Heart left ventricle (tissue), 13 donors: ENCODE measurements at regions not wholly inside any gene's neighbourhood (a gene's known extent, or its start where the extent isn't known, plus 50 kb on each side); places are given as distances from the start of the nearest gene placed in this dataset.

Source experiments
- CTCF ChIP-seq, 12 donors: fragments of 200-600 bp; sonication (generic) in 4 of 12; IDR thresholded peaks; one replicate each; pipeline versions ENCODE4 v1.5.0 to v1.8.0; 2018 to 2022; ENCODE audit warnings: antibody characterized with exemption in 12 of 12, mild to moderate bottlenecking in 5 of 12
- POLR2A ChIP-seq, 2 donors: fragments of 450-650 bp; IDR thresholded peaks; one replicate each; pipeline ENCODE4 v1.6.1; 2017; ENCODE audit warnings: antibody characterized with exemption in 2 of 2, mild to moderate bottlenecking in 2 of 2, moderate library complexity in 2 of 2
- donor health status: ischemic (EF 13 %, LVEDD 7.1; RV severe dilation, severe dysfunction).
- donor health status: DM: no; HTN: yes; CAD: no.
- donor health status: DM: no; HTN: no; CAD: no.
- donor health status: ischemic (EF 25% LVEDD 6.9; RV normal size, moderate dysfunction).
- donor health status: ischemic (EF 25% LVEDD 5.7; RV mildly dilated, moderate dysfunction).
- donor health status: ischemic (EF 35%, LVEDD 5.7; RV mildly dilated, moderate dysfunction).
- donor health status: nonischemic (EF 11% LVEDD 7.7; RV severe dilation, severe dysfunction).
- donor health status: DM: yes; HTN: yes; CAD: no.
- donor health status: PGD.
- donor health status: ischemic (EF 29% LVEDD 5.4; RV normal size, mild dysfunction).
- donor health status: nonischemic (EF 23%, LVEDD 6.1; RV moderate dilation, normal function).

GRCh38 chr6:19157486-19157885, 679.7 kb upstream of the ID4 start:
- TF ChIP-seq POLR2A (IDR thresholded peaks at IDR 0.05) (no peak), CTCF (IDR thresholded peaks at IDR 0.05) (no peak)
